PC-3 (cell line): ENCODE measurements at regions not wholly inside any gene's neighbourhood (a gene's known extent, or its start where the extent isn't known, plus 50 kb on each side); places are given as distances from the start of the nearest gene placed in this dataset.

Experiments
- ATAC-seq: fragments of 200-7000 bp; cut with Tn5 transposase; 2 replicates; pipeline ENCODE4 v1.9.1; 2020; ENCODE audit warnings: mild to moderate bottlenecking, moderate library complexity
- BruUV-seq: library from RNA; stranded (reverse); fragments of 400-500 nt; replicated peaks from 2 replicates; lab custom pipeline; 2021; lab: Mats Ljungman, UMichigan
- CTCF ChIA-PET: fragments of 300-600 bp; sonication (Branson Sonifier 250); formaldehyde crosslinking; loops from one replicate; lab custom pipeline; 2022; ENCODE audit warnings: antibody characterized with exemption; lab: Charles Lee
- POLR2A ChIA-PET: fragments of 300-600 bp; sonication (Branson Sonifier 250); formaldehyde crosslinking; loops from one replicate; lab custom pipeline; 2022; ENCODE audit warnings: antibody characterized with exemption; ENCODE audit not compliant: unreplicated experiment; lab: Charles Lee
- DNase-seq: peaks from one replicate; pipeline ENCODE4 v3.0.0-alpha.2; 2015
- H2AFZ ChIP-seq: fragments of 300-600 bp; sonication (generic); 2 replicates; pipeline ENCODE4 v1.6.0; 2016; ENCODE audit warnings: antibody characterized with exemption, low read length
- H3F3A ChIP-seq: fragments of 300-600 bp; sonication (generic); one replicate; pipeline ENCODE4 v1.6.0; 2017; ENCODE audit warnings: antibody characterized with exemption, low read length, control low read depth, mild to moderate bottlenecking; ENCODE audit not compliant: unreplicated experiment
- H3K27ac ChIP-seq: fragments of 300-600 bp; sonication (generic); 2 replicates; pipeline ENCODE4 v1.5.1; 2016; ENCODE audit warnings: mild to moderate bottlenecking, low read length
- H3K27me3 ChIP-seq: fragments of 300-600 bp; sonication (generic); 2 replicates; pipeline ENCODE4 v1.6.1; 2016; ENCODE audit warnings: low read length, mixed read lengths
- H3K36me3 ChIP-seq: fragments of 300-600 bp; sonication (generic); 2 replicates; pipeline ENCODE4 v1.6.1; 2016; ENCODE audit warnings: low read depth, mixed run types, low read length, mixed read lengths
- H3K4me1 ChIP-seq: fragments of 300-600 bp; sonication (generic); 2 replicates; pipeline ENCODE4 v1.5.1; 2016; ENCODE audit warnings: low read length; ENCODE audit not compliant: insufficient read depth
- H3K4me2 ChIP-seq: fragments of 300-600 bp; sonication (generic); 2 replicates; pipeline ENCODE4 v1.6.0; 2016; ENCODE audit warnings: low read length
- H3K4me3 ChIP-seq: fragments of 300-600 bp; sonication (generic); 2 replicates; pipeline ENCODE4 v1.5.1; 2016; ENCODE audit warnings: mild to moderate bottlenecking, low read length, mixed read lengths
- H3K79me2 ChIP-seq: fragments of 300-600 bp; sonication (generic); 2 replicates; pipeline ENCODE4 v1.6.1; 2017; ENCODE audit warnings: low read length, mixed read lengths
- H3K9ac ChIP-seq: fragments of 300-600 bp; sonication (generic); 2 replicates; pipeline ENCODE4 v1.6.0; 2016; ENCODE audit warnings: mild to moderate bottlenecking, low read length
- H3K9me2 ChIP-seq: fragments of 300-600 bp; sonication (generic); replicated peaks from 2 replicates; pipeline ENCODE4 v1.6.1; 2016; ENCODE audit warnings: mixed run types, low read length, mixed read lengths
- H3K9me3 ChIP-seq: fragments of 300-600 bp; sonication (generic); 2 replicates; pipeline ENCODE4 v1.6.1; 2016; ENCODE audit warnings: low read length, mixed read lengths
- H4K20me1 ChIP-seq: fragments of 300-600 bp; sonication (generic); 2 replicates; pipeline ENCODE4 v1.6.1; 2016; ENCODE audit warnings: low read length, mixed read lengths
- EZH2 ChIP-seq: fragments of 300-600 bp; sonication (generic); IDR thresholded peaks from one replicate; pipeline ENCODE4 v1.6.1; 2017; ENCODE audit warnings: antibody characterized with exemption, mild to moderate bottlenecking, low read length; ENCODE audit not compliant: unreplicated experiment
- EZH2phosphoT487 ChIP-seq: fragments of 300-600 bp; sonication (generic); IDR thresholded peaks from 2 replicates; pipeline ENCODE4 v1.6.1; 2018; ENCODE audit warnings: mild to moderate bottlenecking, antibody characterized with exemption, low read length, borderline replicate concordance
- intact Hi-C: fragments of 100-400 bp; cut with micrococcal nuclease; formaldehyde crosslinking; loops from 2 replicates; pipeline ENCODE4 v1.9.0; 2023
- TF ChIP-seq, protein P1 (sequence below): fragments of 300-600 bp; sonication (generic); conservative IDR thresholded peaks from 2 replicates; pipeline ENCODE4 v1.5.1; 2017; ENCODE audit warnings: antibody characterized with exemption, low read depth, mild to moderate bottlenecking, low read length

GRCh38 chr11:109584001-109584972 lies 162.3 kb downstream of the C11orf87 start:
- POLR2A ChIA-PET: no interaction called here
- intact Hi-C loops: no loop called here
- no peaks in the 10 kb centered on the region for H3K36me3 ChIP-seq
- no peak for DNase-seq
- no peak overlapping the region for H3K27ac ChIP-seq
- H3K79me2 ChIP-seq: no peaks in the 10 kb centered on the region
- no peak overlapping the region for H3K4me3 ChIP-seq
- H3K4me2 ChIP-seq: no peak overlapping the region
- TF ChIP-seq EZH2: no peak
- TF ChIP-seq, protein P1, sequence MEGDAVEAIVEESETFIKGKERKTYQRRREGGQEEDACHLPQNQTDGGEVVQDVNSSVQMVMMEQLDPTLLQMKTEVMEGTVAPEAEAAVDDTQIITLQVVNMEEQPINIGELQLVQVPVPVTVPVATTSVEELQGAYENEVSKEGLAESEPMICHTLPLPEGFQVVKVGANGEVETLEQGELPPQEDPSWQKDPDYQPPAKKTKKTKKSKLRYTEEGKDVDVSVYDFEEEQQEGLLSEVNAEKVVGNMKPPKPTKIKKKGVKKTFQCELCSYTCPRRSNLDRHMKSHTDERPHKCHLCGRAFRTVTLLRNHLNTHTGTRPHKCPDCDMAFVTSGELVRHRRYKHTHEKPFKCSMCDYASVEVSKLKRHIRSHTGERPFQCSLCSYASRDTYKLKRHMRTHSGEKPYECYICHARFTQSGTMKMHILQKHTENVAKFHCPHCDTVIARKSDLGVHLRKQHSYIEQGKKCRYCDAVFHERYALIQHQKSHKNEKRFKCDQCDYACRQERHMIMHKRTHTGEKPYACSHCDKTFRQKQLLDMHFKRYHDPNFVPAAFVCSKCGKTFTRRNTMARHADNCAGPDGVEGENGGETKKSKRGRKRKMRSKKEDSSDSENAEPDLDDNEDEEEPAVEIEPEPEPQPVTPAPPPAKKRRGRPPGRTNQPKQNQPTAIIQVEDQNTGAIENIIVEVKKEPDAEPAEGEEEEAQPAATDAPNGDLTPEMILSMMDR: no peak
- no peak for TF ChIP-seq EZH2phosphoT487
- ATAC-seq: no peak
- no peak overlapping the region for H3K9ac ChIP-seq
- H3K9me2 ChIP-seq: no peaks in the 10 kb centered on the region
- H4K20me1 ChIP-seq: no peaks in the 10 kb centered on the region
- no peaks in the 10 kb centered on the region for H3F3A ChIP-seq
- CTCF ChIA-PET: no interaction called here
- BruUV-seq: no TSS peak
- H3K9me3 ChIP-seq: no peaks in the 10 kb centered on the region
- no peak overlapping the region for H2AFZ ChIP-seq
- H3K4me1 ChIP-seq: no peaks in the 10 kb centered on the region
- peaks cover 50% of the 10 kb centered on the region for H3K27me3 ChIP-seq

GRCh38 chr11:109586789-109587188 lies 164.8 kb downstream of the C11orf87 start:
- Histone ChIP-seq H2AFZ (no peak overlapping the region), H3K4me1 (no peaks in the 10 kb centered on the region), H3K9me2 (no peaks in the 10 kb centered on the region), H3K9me3 (no peaks in the 10 kb centered on the region), H4K20me1 (no peaks in the 10 kb centered on the region), H3K9ac (no peak overlapping the region), H3K79me2 (no peaks in the 10 kb centered on the region), H3K27me3 (peaks cover 46% of the 10 kb centered on the region), H3F3A (no peaks in the 10 kb centered on the region), H3K4me3 (no peak overlapping the region), H3K36me3 (no peaks in the 10 kb centered on the region), H3K4me2 (no peak overlapping the region), H3K27ac (no peak overlapping the region)
- CTCF ChIA-PET: no interaction called here
- BruUV-seq: no TSS peak
- POLR2A ChIA-PET: no interaction called here
- no peak for ATAC-seq
- DNase-seq: no peak
- intact Hi-C loops: no loop called here
- TF ChIP-seq EZH2 (no peak), EZH2phosphoT487 (no peak)
- TF ChIP-seq, protein P1: no peak

DNA sequence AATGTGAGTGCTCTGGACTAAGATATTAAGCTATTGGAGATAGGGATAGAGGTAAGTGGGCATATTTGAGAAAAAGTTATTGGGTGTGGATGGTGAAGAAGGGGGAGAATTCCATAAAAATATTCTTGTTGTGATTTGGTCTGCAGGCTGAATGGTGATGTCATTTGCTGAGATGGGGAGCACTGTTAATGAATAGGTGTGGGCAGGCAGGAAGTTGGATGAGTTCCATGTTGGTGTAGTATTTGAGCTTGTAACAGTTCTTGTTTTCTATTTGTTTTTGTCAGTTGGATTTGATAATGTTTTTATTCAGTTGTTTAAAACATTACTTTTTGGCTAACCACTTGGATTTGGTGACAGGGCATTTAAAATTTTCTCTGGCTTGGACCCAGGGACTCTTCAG lies 168.8 kb downstream of the C11orf87 start:
- CTCF ChIA-PET: no interaction called here
- H3K4me1 ChIP-seq: no peaks in the 10 kb centered on the region
- POLR2A ChIA-PET: no interaction called here
- ATAC-seq (no peak), DNase-seq (no peak)
- no TSS peak for BruUV-seq
- intact Hi-C loops: no loop called here
- H3K27me3 ChIP-seq: peaks cover 49% of the 10 kb centered on the region
- no peaks in the 10 kb centered on the region for H3K36me3 ChIP-seq
- H3K79me2 ChIP-seq: no peaks in the 10 kb centered on the region
- TF ChIP-seq, protein P1: no peak
- TF ChIP-seq EZH2: no peak
- TF ChIP-seq EZH2phosphoT487: no peak
- no peaks in the 10 kb centered on the region for H3F3A ChIP-seq
- H2AFZ ChIP-seq: no peak overlapping the region
- H4K20me1 ChIP-seq: no peaks in the 10 kb centered on the region
- H3K27ac ChIP-seq: no peak overlapping the region
- no peaks in the 10 kb centered on the region for H3K9me3 ChIP-seq
- no peak overlapping the region for H3K4me3 ChIP-seq
- H3K4me2 ChIP-seq: no peak overlapping the region
- no peaks in the 10 kb centered on the region for H3K9me2 ChIP-seq
- no peak overlapping the region for H3K9ac ChIP-seq
